ENCODE measurements at regions not wholly inside any gene's neighbourhood (a gene's known extent, or its start where the extent isn't known, plus 50 kb on each side); places are given as distances from the start of the nearest gene placed in this dataset.

DNA sequence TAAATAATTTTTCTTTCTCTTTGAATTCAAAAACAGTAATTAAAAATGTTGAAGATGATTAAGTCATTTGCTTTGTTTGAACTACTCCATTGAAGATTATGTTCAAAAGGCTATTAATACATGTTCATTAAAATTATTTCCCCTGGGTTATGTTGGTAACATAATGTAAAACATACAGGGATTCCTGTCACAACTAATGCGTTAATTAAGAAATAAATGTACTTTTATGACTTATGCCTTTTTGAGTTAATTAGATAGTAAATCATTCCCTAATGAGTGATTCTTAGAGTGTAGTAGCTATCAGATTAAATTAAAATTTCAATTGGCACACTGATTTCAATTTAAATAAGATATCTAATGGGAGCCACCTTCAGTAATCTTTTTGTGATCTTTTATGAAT, 549.1 kb downstream of the ANKRD50 start:
- TF ChIP-seq, protein P1, sequence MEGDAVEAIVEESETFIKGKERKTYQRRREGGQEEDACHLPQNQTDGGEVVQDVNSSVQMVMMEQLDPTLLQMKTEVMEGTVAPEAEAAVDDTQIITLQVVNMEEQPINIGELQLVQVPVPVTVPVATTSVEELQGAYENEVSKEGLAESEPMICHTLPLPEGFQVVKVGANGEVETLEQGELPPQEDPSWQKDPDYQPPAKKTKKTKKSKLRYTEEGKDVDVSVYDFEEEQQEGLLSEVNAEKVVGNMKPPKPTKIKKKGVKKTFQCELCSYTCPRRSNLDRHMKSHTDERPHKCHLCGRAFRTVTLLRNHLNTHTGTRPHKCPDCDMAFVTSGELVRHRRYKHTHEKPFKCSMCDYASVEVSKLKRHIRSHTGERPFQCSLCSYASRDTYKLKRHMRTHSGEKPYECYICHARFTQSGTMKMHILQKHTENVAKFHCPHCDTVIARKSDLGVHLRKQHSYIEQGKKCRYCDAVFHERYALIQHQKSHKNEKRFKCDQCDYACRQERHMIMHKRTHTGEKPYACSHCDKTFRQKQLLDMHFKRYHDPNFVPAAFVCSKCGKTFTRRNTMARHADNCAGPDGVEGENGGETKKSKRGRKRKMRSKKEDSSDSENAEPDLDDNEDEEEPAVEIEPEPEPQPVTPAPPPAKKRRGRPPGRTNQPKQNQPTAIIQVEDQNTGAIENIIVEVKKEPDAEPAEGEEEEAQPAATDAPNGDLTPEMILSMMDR (IDR thresholded peaks at IDR 0.05 in 8 of 11, conservative IDR thresholded peaks at IDR 0.05 in 3 of 11): no peak
- no peak for TF ChIP-seq POLR2AphosphoS5 (IDR thresholded peaks at IDR 0.05)
